Spleen (tissue), 11 donors: ENCODE measurements at regions not wholly inside any gene's neighbourhood (a gene's known extent, or its start where the extent isn't known, plus 50 kb on each side); places are given as distances from the start of the nearest gene placed in this dataset.

Source experiments
- DNase-seq: peaks from one replicate; pipeline ENCODE4 v3.0.0-alpha.2; 2020
- H3K27ac ChIP-seq, 8 donors: fragments of 200-600 bp; sonication (generic) in 7 of 8; 1 replicate in 4 of 8; 2 replicates in 4 of 8; pipeline versions ENCODE4 v1.5.0 to v1.8.0; 2016 to 2021; ENCODE audit warnings: inconsistent platforms in 4 of 8, mild to moderate bottlenecking in 4 of 8, moderate library complexity in 1 of 8
- H3K27me3 ChIP-seq, 7 donors: fragments of 200-600 bp; sonication (generic) in 6 of 7; replicated peaks in 1 of 7; 1 replicate in 4 of 7; 2 replicates in 3 of 7; pipeline versions ENCODE4 v1.5.0 to v1.8.0; 2016 to 2021; ENCODE audit warnings: inconsistent platforms in 3 of 7, mild to moderate bottlenecking in 1 of 7
- H3K36me3 ChIP-seq, 6 donors: fragments of 200-600 bp; sonication (generic) in 5 of 6; 1 replicate in 4 of 6; 2 replicates in 2 of 6; pipeline versions ENCODE4 v1.5.0 to v1.8.0; 2016 to 2021; ENCODE audit warnings: inconsistent platforms in 2 of 6
- H3K4me1 ChIP-seq, 6 donors: fragments of 200-600 bp; sonication (generic) in 5 of 6; 1 replicate in 3 of 6; 2 replicates in 3 of 6; pipeline versions ENCODE4 v1.5.0 to v1.8.0; 2016 to 2021; ENCODE audit warnings: inconsistent platforms in 3 of 6
- H3K4me3 ChIP-seq, 8 donors: fragments of 200-600 bp; sonication (generic) in 7 of 8; 1 replicate in 4 of 8; 2 replicates in 4 of 8; pipeline versions ENCODE4 v1.5.0 to v1.8.0; 2016 to 2021; ENCODE audit warnings: inconsistent platforms in 4 of 8, mild to moderate bottlenecking in 4 of 8, moderate library complexity in 2 of 8
- H3K9me3 ChIP-seq, 8 donors: fragments of 200-600 bp; sonication (generic) in 7 of 8; 1 replicate in 4 of 8; 2 replicates in 4 of 8; pipeline versions ENCODE4 v1.5.0 to v1.8.0; 2016 to 2021; ENCODE audit warnings: inconsistent platforms in 4 of 8
- CTCF ChIP-seq, 11 experiments: fragments of 200-600 bp in 7 of 11; fragments of 450-650 bp in 4 of 11; sonication (generic) in 4 of 11; IDR thresholded peaks in 8 of 11; conservative IDR thresholded peaks in 3 of 11; 1 replicate in 7 of 11; 2 replicates in 4 of 11; pipeline versions ENCODE4 v1.4.0 to v1.8.0; 2016 to 2021; ENCODE audit warnings: antibody characterized with exemption in 11 of 11, inconsistent platforms in 4 of 11, mild to moderate bottlenecking in 1 of 11
- POLR2A ChIP-seq, 3 donors: fragments of 450-650 bp; IDR thresholded peaks; one replicate each; pipeline ENCODE4 v1.5.1; 2017; ENCODE audit warnings: antibody characterized with exemption in 3 of 3, mild to moderate bottlenecking in 1 of 3
- POLR2AphosphoS5 ChIP-seq, 3 donors: sonication (generic); formaldehyde crosslinking; IDR thresholded peaks; one replicate each; pipeline ENCODE4 v1.5.1; 2017; ENCODE audit warnings: antibody characterized with exemption in 3 of 3
- WGBS, 5 donors: extraction: QIAGEN DNeasy Blood & Tissue Kit in 3 of 5; methylation state at CpG; one replicate each; pipeline versions ENCODE4 v1.1.5 to v1.1.7; 2013 to 2018; 5-methylcytosine and 5-hydroxymethylcytosine counted together
- intact Hi-C: fragments of 100-400 bp; cut with DNase I; formaldehyde crosslinking; loops from one replicate; pipeline ENCODE4 v1.15.0; 2023; ENCODE audit warnings: low total_unique reads
- donor health status: healthy with polysubstance abuse.
- donor health status: DM: no; HTN: no; CAD: no; lungs with moderate emphysema.
- donor health status: DM: no; HTN: no; CAD: no.
- donor health status: Bipolar disorder and iron deficiency.
- donor health status: healthy.
- donor health status: DM: no; HTN: no; CAD: no.
- donor health status: DM: yes; HTN: yes; CAD: no.

GRCh38 chr18:43757273-43757672, 480.0 kb upstream of the SYT4 start:
- DNase-seq, result no peak
- no peaks in the 10 kb centered on the region for H3K4me1 ChIP-seq
- TF ChIP-seq POLR2A (IDR thresholded peaks at IDR 0.05) (no peak), CTCF (IDR thresholded peaks at IDR 0.05 in 8 of 11, conservative IDR thresholded peaks at IDR 0.05 in 3 of 11) (no peak), POLR2AphosphoS5 (IDR thresholded peaks at IDR 0.05) (no peak)
- H3K27ac ChIP-seq, result no peak overlapping the region
- no peaks in the 10 kb centered on the region for H3K27me3 ChIP-seq
- H3K36me3 ChIP-seq, result no peaks in the 10 kb centered on the region
- H3K9me3 ChIP-seq, result peaks cover 0 to 14% (median 9%) of the 10 kb centered on the region in 8 donors
- H3K4me3 ChIP-seq, result no peak overlapping the region
- intact Hi-C loops, result no loop called here
- WGBS, 5 donors, result 21 to 41% (median 34%) methylated on average over 1 of the region's 1 CpG

- no peak overlapping the region for H3K4me3 ChIP-seq
- no peaks in the 10 kb centered on the region for H3K4me1 ChIP-seq
- H3K27me3 ChIP-seq, result no peaks in the 10 kb centered on the region
- DNase-seq, result no peak
- intact Hi-C loops, result no loop called here
- no peaks in the 10 kb centered on the region for H3K36me3 ChIP-seq
- H3K27ac ChIP-seq, result no peak overlapping the region
- H3K9me3 ChIP-seq, result peaks cover 0 to 8% (median under 1%) of the 10 kb centered on the region in 8 donors
- no peak for TF ChIP-seq CTCF (IDR thresholded peaks at IDR 0.05 in 8 of 11, conservative IDR thresholded peaks at IDR 0.05 in 3 of 11)
- TF ChIP-seq POLR2AphosphoS5 (IDR thresholded peaks at IDR 0.05), result no peak
- TF ChIP-seq POLR2A (IDR thresholded peaks at IDR 0.05), result no peak
Measured at GRCh38 chr18:43758734-43759133, 481.4 kb upstream of the SYT4 start.

- intact Hi-C loops, result no loop called here
- Histone ChIP-seq H3K4me1 (no peaks in the 10 kb centered on the region), H3K4me3 (no peak overlapping the region), H3K36me3 (no peaks in the 10 kb centered on the region), H3K27me3 (no peaks in the 10 kb centered on the region), H3K9me3 (peaks cover 0 to 19% (median 11%) of the 10 kb centered on the region in 8 donors), H3K27ac (no peak overlapping the region)
- no peak for DNase-seq
- TF ChIP-seq CTCF (IDR thresholded peaks at IDR 0.05 in 8 of 11, conservative IDR thresholded peaks at IDR 0.05 in 3 of 11), result no peak
- no peak for TF ChIP-seq POLR2AphosphoS5 (IDR thresholded peaks at IDR 0.05)
- no peak for TF ChIP-seq POLR2A (IDR thresholded peaks at IDR 0.05)
Measured at GRCh38 chr18:43760010-43760409, 482.7 kb upstream of the SYT4 start.

GRCh38 chr18:43772907-43773306, 495.6 kb upstream of the SYT4 start:
- no peak overlapping the region for H3K27ac ChIP-seq
- H3K36me3 ChIP-seq, result no peaks in the 10 kb centered on the region
- peaks cover 0 to 11% (median 2%) of the 10 kb centered on the region in 8 donors for H3K9me3 ChIP-seq
- intact Hi-C loops, result no loop called here
- TF ChIP-seq CTCF (IDR thresholded peaks at IDR 0.05 in 8 of 11, conservative IDR thresholded peaks at IDR 0.05 in 3 of 11) (no peak), POLR2A (IDR thresholded peaks at IDR 0.05) (no peak), POLR2AphosphoS5 (IDR thresholded peaks at IDR 0.05) (no peak)
- no peaks in the 10 kb centered on the region for H3K27me3 ChIP-seq
- no peak overlapping the region for H3K4me3 ChIP-seq
- 72 to 87% (median 75%) methylated on average over 1 of the region's 1 CpG for WGBS, 5 donors
- DNase-seq, result no peak
- H3K4me1 ChIP-seq, result no peaks in the 10 kb centered on the region
